ENCODE measurements at regions not wholly inside any gene's neighbourhood (a gene's known extent, or its start where the extent isn't known, plus 50 kb on each side); places are given as distances from the start of the nearest gene placed in this dataset.

DNA sequence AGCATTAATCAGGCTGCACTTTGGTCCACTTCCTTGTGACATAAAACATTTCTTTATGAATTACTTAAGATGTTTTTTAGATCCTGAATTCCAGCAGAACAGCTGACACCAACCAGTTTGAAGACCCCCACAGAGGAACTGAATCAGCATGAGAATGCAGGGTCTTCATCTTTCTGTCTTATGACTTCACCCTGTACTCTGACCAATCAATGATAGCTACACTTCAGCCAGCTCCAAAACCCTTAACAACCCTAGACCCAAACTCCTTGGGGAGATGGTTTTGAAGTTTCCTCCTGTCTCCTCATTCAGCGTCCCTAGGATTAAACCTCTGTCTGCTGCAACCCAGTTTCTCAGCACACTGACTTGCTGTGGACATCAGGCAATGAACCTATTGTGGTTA, 175.0 kb downstream of the CTH start:
- POLR2A ChIA-PET, result no interaction called here
- intact Hi-C loops (cut with micrococcal nuclease) (no loop called here), in situ Hi-C loops (cut with MboI) (no loop called here)
- H3K79me2 ChIP-seq (ENCODE audit: control insufficient read depth, insufficient read depth, low read length), result no peaks in the 10 kb centered on the region
- H3K27ac ChIP-seq (ENCODE audit: extremely low read depth, low read depth, low read length), result no peak overlapping the region
- no peaks in the 10 kb centered on the region for H4K20me1 ChIP-seq (replicated peaks; ENCODE audit: control insufficient read depth, insufficient read depth, low read length)
- no peak overlapping the region for H3K4me2 ChIP-seq (ENCODE audit: insufficient read depth, low read length)
- no peak overlapping the region for H2AFZ ChIP-seq (ENCODE audit: low read depth, low read length)
- BruUV-seq (replicated peaks), result no TSS peak
- H3K36me3 ChIP-seq (ENCODE audit: control insufficient read depth, insufficient read depth, low read length), result no peaks in the 10 kb centered on the region
- TF ChIP-seq SMARCA5 (IDR thresholded peaks at IDR 0.05) (no peak), ZBTB1 (CRISPR knock-in tag; IDR thresholded peaks at IDR 0.05; ENCODE audit: borderline replicate concordance, low read depth) (no peak), ARHGAP35 (IDR thresholded peaks at IDR 0.05; ENCODE audit: partially characterized antibody) (no peak), HIVEP1 (CRISPR knock-in tag; IDR thresholded peaks at IDR 0.05) (no peak), RHOXF2B (CRISPR knock-in tag; conservative IDR thresholded peaks at IDR 0.05) (no peak), ZNF274 (IDR thresholded peaks at IDR 0.05; ENCODE audit: borderline replicate concordance, low read depth, low read length) (no peak), ARID1B (IDR thresholded peaks at IDR 0.05) (no peak), PHTF2 (CRISPR knock-in tag; IDR thresholded peaks at IDR 0.05) (no peak), KLF6 (CRISPR knock-in tag; IDR thresholded peaks at IDR 0.05; ENCODE audit: borderline replicate concordance) (no peak)
- TF ChIP-seq, protein P1, sequence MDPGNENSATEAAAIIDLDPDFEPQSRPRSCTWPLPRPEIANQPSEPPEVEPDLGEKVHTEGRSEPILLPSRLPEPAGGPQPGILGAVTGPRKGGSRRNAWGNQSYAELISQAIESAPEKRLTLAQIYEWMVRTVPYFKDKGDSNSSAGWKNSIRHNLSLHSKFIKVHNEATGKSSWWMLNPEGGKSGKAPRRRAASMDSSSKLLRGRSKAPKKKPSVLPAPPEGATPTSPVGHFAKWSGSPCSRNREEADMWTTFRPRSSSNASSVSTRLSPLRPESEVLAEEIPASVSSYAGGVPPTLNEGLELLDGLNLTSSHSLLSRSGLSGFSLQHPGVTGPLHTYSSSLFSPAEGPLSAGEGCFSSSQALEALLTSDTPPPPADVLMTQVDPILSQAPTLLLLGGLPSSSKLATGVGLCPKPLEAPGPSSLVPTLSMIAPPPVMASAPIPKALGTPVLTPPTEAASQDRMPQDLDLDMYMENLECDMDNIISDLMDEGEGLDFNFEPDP (CRISPR knock-in tag; IDR thresholded peaks at IDR 0.05), result no peak
- TF ChIP-seq, protein P2, sequence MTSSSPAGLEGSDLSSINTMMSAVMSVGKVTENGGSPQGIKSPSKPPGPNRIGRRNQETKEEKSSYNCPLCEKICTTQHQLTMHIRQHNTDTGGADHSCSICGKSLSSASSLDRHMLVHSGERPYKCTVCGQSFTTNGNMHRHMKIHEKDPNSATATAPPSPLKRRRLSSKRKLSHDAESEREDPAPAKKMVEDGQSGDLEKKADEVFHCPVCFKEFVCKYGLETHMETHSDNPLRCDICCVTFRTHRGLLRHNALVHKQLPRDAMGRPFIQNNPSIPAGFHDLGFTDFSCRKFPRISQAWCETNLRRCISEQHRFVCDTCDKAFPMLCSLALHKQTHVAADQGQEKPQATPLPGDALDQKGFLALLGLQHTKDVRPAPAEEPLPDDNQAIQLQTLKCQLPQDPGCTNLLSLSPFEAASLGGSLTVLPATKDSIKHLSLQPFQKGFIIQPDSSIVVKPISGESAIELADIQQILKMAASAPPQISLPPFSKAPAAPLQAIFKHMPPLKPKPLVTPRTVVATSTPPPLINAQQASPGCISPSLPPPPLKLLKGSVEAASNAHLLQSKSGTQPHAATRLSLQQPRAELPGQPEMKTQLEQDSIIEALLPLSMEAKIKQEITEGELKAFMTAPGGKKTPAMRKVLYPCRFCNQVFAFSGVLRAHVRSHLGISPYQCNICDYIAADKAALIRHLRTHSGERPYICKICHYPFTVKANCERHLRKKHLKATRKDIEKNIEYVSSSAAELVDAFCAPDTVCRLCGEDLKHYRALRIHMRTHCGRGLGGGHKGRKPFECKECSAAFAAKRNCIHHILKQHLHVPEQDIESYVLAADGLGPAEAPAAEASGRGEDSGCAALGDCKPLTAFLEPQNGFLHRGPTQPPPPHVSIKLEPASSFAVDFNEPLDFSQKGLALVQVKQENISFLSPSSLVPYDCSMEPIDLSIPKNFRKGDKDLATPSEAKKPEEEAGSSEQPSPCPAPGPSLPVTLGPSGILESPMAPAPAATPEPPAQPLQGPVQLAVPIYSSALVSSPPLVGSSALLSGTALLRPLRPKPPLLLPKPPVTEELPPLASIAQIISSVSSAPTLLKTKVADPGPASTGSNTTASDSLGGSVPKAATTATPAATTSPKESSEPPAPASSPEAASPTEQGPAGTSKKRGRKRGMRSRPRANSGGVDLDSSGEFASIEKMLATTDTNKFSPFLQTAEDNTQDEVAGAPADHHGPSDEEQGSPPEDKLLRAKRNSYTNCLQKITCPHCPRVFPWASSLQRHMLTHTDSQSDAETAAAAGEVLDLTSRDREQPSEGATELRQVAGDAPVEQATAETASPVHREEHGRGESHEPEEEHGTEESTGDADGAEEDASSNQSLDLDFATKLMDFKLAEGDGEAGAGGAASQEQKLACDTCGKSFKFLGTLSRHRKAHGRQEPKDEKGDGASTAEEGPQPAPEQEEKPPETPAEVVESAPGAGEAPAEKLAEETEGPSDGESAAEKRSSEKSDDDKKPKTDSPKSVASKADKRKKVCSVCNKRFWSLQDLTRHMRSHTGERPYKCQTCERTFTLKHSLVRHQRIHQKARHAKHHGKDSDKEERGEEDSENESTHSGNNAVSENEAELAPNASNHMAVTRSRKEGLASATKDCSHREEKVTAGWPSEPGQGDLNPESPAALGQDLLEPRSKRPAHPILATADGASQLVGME (CRISPR knock-in tag; IDR thresholded peaks at IDR 0.05), result no peak
- TF ChIP-seq, protein P3, sequence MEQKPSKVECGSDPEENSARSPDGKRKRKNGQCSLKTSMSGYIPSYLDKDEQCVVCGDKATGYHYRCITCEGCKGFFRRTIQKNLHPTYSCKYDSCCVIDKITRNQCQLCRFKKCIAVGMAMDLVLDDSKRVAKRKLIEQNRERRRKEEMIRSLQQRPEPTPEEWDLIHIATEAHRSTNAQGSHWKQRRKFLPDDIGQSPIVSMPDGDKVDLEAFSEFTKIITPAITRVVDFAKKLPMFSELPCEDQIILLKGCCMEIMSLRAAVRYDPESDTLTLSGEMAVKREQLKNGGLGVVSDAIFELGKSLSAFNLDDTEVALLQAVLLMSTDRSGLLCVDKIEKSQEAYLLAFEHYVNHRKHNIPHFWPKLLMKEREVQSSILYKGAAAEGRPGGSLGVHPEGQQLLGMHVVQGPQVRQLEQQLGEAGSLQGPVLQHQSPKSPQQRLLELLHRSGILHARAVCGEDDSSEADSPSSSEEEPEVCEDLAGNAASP (IDR thresholded peaks at IDR 0.05), result no peak
- ATAC-seq (no peak), DNase-seq (ENCODE audit: extremely low read depth in 1 of 4, low spot score in 3 of 4) (no peak), FAIRE-seq (no peak)
- H3K9me3 ChIP-seq (replicated peaks; ENCODE audit: control insufficient read depth, insufficient read depth, low read depth, low read length), result no peaks in the 10 kb centered on the region
- WGBS (ENCODE audit: insufficient coverage, low coverage, missing lambda C conversion rate), result 8% methylated on average over 1 of the region's 1 CpG
- no peak overlapping the region for H3K4me3 ChIP-seq
- H3K27me3 ChIP-seq (ENCODE audit: control insufficient read depth in 2 of 2, insufficient read depth in 2 of 2, low read length in 2 of 2), result no peaks in the 10 kb centered on the region
- CTCF ChIA-PET (ENCODE audit: low intra/inter-chr PET ratio), result no interaction called here
- no peaks in the 10 kb centered on the region for H3K4me1 ChIP-seq (replicated peaks in 1 of 2; ENCODE audit: control insufficient read depth in 2 of 2, insufficient read depth in 2 of 2, low read length in 2 of 2)
- no peak overlapping the region for H3K9ac ChIP-seq (ENCODE audit: insufficient read depth in 1 of 2, low read depth in 2 of 2, low read length in 2 of 2)
- H3K9me1 ChIP-seq (ENCODE audit: control insufficient read depth, insufficient read depth, low read length), result no peaks in the 10 kb centered on the region

Measured in K562 (cell line).